ENCODE measurements at regions not wholly inside any gene's neighbourhood (a gene's known extent, or its start where the extent isn't known, plus 50 kb on each side); places are given as distances from the start of the nearest gene placed in this dataset.

DNA sequence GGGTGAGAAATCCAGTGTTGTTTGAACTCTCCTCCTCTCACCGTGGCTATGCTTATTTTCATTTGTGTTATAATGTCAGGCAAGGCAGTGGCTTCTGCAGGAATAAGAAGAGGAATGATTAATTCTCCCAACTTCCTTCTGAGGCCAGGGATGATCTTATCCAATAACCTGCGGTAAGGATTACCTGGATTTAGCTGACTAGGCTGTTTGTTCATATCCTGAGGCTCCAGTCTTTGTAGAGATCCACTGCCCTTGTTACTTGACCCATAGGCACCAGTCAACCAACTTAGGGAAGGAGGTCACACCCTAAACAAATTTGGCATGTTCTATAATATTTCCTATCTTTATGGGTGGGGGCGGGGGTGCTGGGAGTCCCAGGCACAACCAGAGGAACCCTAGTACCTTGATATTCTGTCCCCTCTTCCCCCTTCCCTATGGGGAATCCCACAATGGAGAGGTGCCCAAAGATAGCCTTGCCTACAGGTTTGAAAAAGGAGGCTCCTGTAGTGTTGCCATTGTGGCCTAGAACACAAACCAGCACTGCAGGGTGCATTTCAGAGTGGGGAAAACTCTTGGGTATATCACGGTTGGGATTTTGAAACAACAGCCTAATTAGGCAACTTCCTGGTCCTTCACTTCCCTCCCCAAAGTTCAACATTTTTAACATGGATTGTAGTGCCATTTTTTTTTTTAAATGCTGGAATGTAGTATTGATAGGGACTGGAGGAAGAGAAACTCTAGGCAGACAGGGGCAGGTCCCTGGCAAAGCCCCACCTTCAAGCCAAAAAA lies 977.5 kb upstream of the SPRY2 start (continued):
- TF ChIP-seq ZNF155 (tag by site-specific recombination; IDR thresholded peaks at IDR 0.05) (no peak), ZNF146 (tag by site-specific recombination; IDR thresholded peaks at IDR 0.05) (no peak), ZNF26 (tag by site-specific recombination; IDR thresholded peaks at IDR 0.05) (no peak), ZNF274 (IDR thresholded peaks at IDR 0.05; ENCODE audit: low read length) (no peak), ZNF274 (tag by site-specific recombination; IDR thresholded peaks at IDR 0.05; ENCODE audit: borderline replicate concordance) (no peak), ZNF24 (tag by site-specific recombination; IDR thresholded peaks at IDR 0.05) (no peak), SP2 (tag by site-specific recombination; IDR thresholded peaks at IDR 0.05) (no peak), ZNF596 (tag by site-specific recombination; IDR thresholded peaks at IDR 0.05) (no peak)
- TF ChIP-seq, protein P1, sequence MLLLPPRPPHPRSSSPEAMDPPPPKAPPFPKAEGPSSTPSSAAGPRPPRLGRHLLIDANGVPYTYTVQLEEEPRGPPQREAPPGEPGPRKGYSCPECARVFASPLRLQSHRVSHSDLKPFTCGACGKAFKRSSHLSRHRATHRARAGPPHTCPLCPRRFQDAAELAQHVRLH (tag by site-specific recombination; IDR thresholded peaks at IDR 0.05), result no peak

GRCh38 chr13:81314461-81314860 lies 973.5 kb upstream of the SPRY2 start:
- Histone ChIP-seq H3K9me3 (ENCODE audit: control insufficient read depth, insufficient read depth, low read depth, low read length) (no peaks in the 10 kb centered on the region), H3K27ac (ENCODE audit: extremely low read depth, low read depth, low read length) (no peak overlapping the region), H3K4me1 (ENCODE audit: control insufficient read depth, insufficient read depth, low read length) (no peaks in the 10 kb centered on the region), H3K36me3 (ENCODE audit: control insufficient read depth in 2 of 2, insufficient read depth in 1 of 2, low read length in 2 of 2) (no peaks in the 10 kb centered on the region), H3K4me3 (ENCODE audit: low read depth, low read length) (no peak overlapping the region)
- CTCF ChIA-PET, result no interaction called here
- no peak for TF ChIP-seq ZNF354C (tag by site-specific recombination; IDR thresholded peaks at IDR 0.05; ENCODE audit: borderline replicate concordance, low read depth)
- TF ChIP-seq SP7 (tag by site-specific recombination; IDR thresholded peaks at IDR 0.05), result no peak
- 0 out of 2 replicates have a peak, but pooled peaks have one; percentile 17 for TF ChIP-seq TCF7L2 (IDR thresholded peaks at IDR 0.05; ENCODE audit: borderline replicate concordance, low read depth, low read length)
- TF ChIP-seq ZNF530 (tag by site-specific recombination; IDR thresholded peaks at IDR 0.05; ENCODE audit: low read depth), result no peak
- no peak for TF ChIP-seq GLI4 (tag by site-specific recombination; IDR thresholded peaks at IDR 0.05)
- POLR2A ChIA-PET, result no interaction called here

GRCh38 chr13:81305928-81306327 lies 965.0 kb upstream of the SPRY2 start:
- H3K4me1 ChIP-seq (ENCODE audit: control insufficient read depth, insufficient read depth, low read length), result no peaks in the 10 kb centered on the region
- POLR2A ChIA-PET, result no interaction called here
- CTCF ChIA-PET, result no interaction called here
- no peaks in the 10 kb centered on the region for H3K9me3 ChIP-seq (ENCODE audit: control insufficient read depth, insufficient read depth, low read depth, low read length)
- no peak overlapping the region for H3K27ac ChIP-seq (ENCODE audit: extremely low read depth, low read depth, low read length)
- no peaks in the 10 kb centered on the region for H3K36me3 ChIP-seq (ENCODE audit: control insufficient read depth in 2 of 2, insufficient read depth in 1 of 2, low read length in 2 of 2)
- no peak overlapping the region for H3K4me3 ChIP-seq (ENCODE audit: low read depth, low read length)
- TF ChIP-seq ZNF521 (tag by site-specific recombination; IDR thresholded peaks at IDR 0.05) (no peak), ZNF747 (tag by site-specific recombination; IDR thresholded peaks at IDR 0.05) (no peak), ZNF555 (tag by site-specific recombination; conservative IDR thresholded peaks at IDR 0.05) (no peak), ZNF2 (tag by site-specific recombination; IDR thresholded peaks at IDR 0.05) (no peak), ZNF423 (tag by site-specific recombination; IDR thresholded peaks at IDR 0.05) (no peak), MYNN (tag by site-specific recombination; IDR thresholded peaks at IDR 0.05; ENCODE audit: borderline replicate concordance) (no peak), ZNF549 (tag by site-specific recombination; IDR thresholded peaks at IDR 0.05) (no peak), ZNF132 (tag by site-specific recombination; IDR thresholded peaks at IDR 0.05; ENCODE audit: borderline replicate concordance) (no peak), ZNF184 (tag by site-specific recombination; IDR thresholded peaks at IDR 0.05) (no peak), TSHZ1 (tag by site-specific recombination; IDR thresholded peaks at IDR 0.05; ENCODE audit: borderline replicate concordance) (no peak), ZNF645 (tag by site-specific recombination; IDR thresholded peaks at IDR 0.05) (no peak), ZNF394 (tag by site-specific recombination; IDR thresholded peaks at IDR 0.05; ENCODE audit: borderline replicate concordance) (no peak)
